HAP-1 (cell line): ENCODE measurements at regions not wholly inside any gene's neighbourhood (a gene's known extent, or its start where the extent isn't known, plus 50 kb on each side); places are given as distances from the start of the nearest gene placed in this dataset.

Experiments
- DNase-seq, 2 experiments: peaks; one replicate each; pipeline ENCODE4 v3.0.0-alpha.2; 2016 to 2020; ENCODE audit warnings: low spot score in 2 of 2
- H3K27me3 ChIP-seq: fragments of 250-450 bp; sonication (Bioruptor Pico); 2 replicates; pipeline ENCODE4 v1.5.1; 2020; ENCODE audit warnings: low read depth, mild to moderate bottlenecking, moderate library complexity
- H3K36me3 ChIP-seq: fragments of 250-450 bp; sonication (Bioruptor Pico); replicated peaks from 2 replicates; pipeline ENCODE4 v1.5.1; 2020; ENCODE audit warnings: mild to moderate bottlenecking
- H3K4me1 ChIP-seq: fragments of 250-450 bp; sonication (Bioruptor Pico); 2 replicates; pipeline ENCODE4 v1.5.1; 2020; ENCODE audit warnings: mild to moderate bottlenecking
- H3K4me3 ChIP-seq: fragments of 250-450 bp; sonication (Bioruptor Pico); 2 replicates; pipeline ENCODE4 v1.5.1; 2020; ENCODE audit warnings: mild to moderate bottlenecking, moderate library complexity
- H3K9me3 ChIP-seq: fragments of 250-450 bp; sonication (Bioruptor Pico); 2 replicates; pipeline ENCODE4 v1.5.1; 2020; ENCODE audit warnings: mild to moderate bottlenecking, moderate library complexity
- in situ Hi-C: fragments of 300-500 bp; cut with MboI; formaldehyde crosslinking; loops from 3 replicates; pipeline ENCODE4 v1.14.3; 2020; ENCODE audit warnings: low sequenced_read_pairs, inconsistent platforms, mixed read lengths

DNA sequence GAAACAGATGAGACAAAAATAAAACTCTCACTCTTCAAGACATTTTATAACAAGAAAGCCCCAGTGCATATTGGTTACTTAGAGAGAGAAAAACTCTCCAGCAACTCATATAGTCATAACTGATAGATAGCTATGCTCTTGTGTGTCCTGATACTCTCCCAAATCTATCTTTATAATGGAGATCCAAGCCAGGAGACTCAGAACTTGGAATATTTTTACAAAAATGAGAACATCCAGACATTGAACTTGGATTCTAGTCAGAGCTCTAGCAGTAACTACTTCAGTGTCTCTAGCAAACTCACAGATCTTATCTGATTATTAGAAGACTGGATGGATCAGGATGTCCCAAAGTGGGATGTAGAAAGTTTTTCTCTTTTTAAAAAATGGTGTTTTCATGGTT, 412.7 kb upstream of the BRINP1 start:
- in situ Hi-C loops, result no loop called here
- Histone ChIP-seq H3K9me3 (no peaks in the 10 kb centered on the region), H3K27me3 (no peaks in the 10 kb centered on the region), H3K4me1 (no peaks in the 10 kb centered on the region), H3K4me3 (no peak overlapping the region), H3K36me3 (no peaks in the 10 kb centered on the region)
- DNase-seq, result no peak

DNA sequence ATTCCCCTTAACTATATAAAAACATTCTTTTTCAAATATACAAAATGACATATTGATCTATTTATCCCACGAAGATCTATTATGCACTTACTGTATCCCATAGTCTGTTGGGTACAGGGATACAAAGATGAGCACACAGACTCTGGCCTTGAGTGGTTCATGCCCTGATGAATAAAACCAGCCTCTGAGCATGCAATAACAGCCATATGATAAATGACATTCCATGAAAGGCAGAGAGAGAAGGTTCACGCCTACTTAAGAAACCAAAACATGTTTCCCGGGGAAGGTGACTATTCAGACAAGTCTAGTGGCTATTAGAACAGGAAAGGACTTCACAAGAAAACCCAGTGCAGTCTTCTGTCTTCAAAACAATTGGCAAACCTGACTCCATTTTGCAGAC, 406.2 kb upstream of the BRINP1 start:
- in situ Hi-C loops, result no loop called here

DNA sequence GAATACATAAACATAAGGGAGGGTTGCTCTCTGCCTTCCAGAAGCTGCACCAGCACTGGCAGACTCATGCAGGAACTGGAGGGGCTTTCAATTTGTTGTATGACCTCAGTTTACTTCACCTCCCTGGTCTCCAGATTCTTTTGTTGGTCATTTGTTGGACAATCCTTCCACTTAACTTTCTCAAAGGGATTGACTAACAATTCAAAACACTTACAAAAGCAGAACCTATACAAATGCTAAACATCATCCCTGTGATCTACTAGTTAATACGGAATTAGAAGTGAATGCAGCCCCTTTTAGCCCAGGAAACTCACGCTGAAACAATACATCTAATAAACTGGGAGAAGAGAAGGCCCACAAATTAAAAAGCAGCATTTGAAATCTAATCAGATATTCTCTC, 404.6 kb upstream of the BRINP1 start:
- Histone ChIP-seq H3K36me3 (no peaks in the 10 kb centered on the region), H3K4me3 (no peak overlapping the region), H3K4me1 (no peaks in the 10 kb centered on the region; the same call in 1 of the 2 replicates), H3K27me3 (no peaks in the 10 kb centered on the region), H3K9me3 (no peaks in the 10 kb centered on the region)
- peak in 1 of 2 experiments; percentile 15 for DNase-seq
- in situ Hi-C loops, result no loop called here

More for the DNA sequence above, 406.2 kb upstream of the BRINP1 start:
- no peak for DNase-seq
- Histone ChIP-seq H3K36me3 (no peaks in the 10 kb centered on the region), H3K27me3 (no peaks in the 10 kb centered on the region), H3K4me3 (no peak overlapping the region), H3K4me1 (no peaks in the 10 kb centered on the region; the same call in 1 of the 2 replicates), H3K9me3 (no peaks in the 10 kb centered on the region)

DNA sequence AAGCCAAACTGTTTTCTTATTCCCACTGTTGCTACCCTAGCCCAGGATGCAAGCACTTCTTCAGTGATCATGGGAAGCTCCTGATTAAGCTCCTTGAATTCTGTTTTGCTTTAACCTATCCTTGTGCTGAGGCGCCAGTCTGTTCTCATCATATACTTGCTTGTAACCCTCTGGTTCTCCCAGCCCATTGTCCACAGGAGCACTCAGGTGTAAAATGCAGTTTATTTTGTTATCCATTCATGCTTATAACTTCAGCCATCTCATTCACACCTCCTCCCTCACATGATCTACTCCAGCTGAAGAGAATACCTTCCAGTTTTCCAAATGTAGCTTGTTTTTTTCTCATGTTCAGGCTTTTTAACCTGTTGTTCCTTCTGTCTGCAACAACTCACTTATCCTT, 402.1 kb upstream of the BRINP1 start:
- H3K4me3 ChIP-seq, result no peak overlapping the region

DNA sequence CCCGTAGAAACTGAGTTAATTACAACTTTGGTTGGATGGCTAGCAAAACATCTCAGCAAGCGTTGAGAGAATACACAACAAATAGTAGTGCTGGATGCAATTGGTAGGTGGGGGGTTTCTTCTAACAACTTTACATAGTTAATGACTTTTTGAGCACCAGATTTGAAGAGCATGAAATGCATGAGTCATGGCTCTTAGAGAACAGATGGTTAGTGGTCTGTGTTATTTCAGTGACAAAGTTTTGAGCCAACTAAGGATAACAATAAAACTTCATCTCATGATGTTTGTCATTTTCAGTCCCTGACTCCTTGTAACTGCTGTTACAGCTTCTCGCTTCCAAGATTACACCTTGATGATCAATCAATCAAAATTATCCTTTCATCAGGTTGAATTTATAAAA, 399.0 kb upstream of the BRINP1 start:
- Histone ChIP-seq H3K4me1 (no peaks in the 10 kb centered on the region), H3K4me3 (no peak overlapping the region), H3K27me3 (no peaks in the 10 kb centered on the region), H3K36me3 (no peaks in the 10 kb centered on the region), H3K9me3 (no peaks in the 10 kb centered on the region)
- DNase-seq, result no peak
- in situ Hi-C loops, result no loop called here

More for the DNA sequence above, 402.1 kb upstream of the BRINP1 start:
- H3K36me3 ChIP-seq, result no peaks in the 10 kb centered on the region
- in situ Hi-C loops, result no loop called here
- no peaks in the 10 kb centered on the region; the same call in 1 of the 2 replicates for H3K4me1 ChIP-seq
- no peaks in the 10 kb centered on the region for H3K27me3 ChIP-seq
- no peak for DNase-seq
- H3K9me3 ChIP-seq, result no peaks in the 10 kb centered on the region

DNA sequence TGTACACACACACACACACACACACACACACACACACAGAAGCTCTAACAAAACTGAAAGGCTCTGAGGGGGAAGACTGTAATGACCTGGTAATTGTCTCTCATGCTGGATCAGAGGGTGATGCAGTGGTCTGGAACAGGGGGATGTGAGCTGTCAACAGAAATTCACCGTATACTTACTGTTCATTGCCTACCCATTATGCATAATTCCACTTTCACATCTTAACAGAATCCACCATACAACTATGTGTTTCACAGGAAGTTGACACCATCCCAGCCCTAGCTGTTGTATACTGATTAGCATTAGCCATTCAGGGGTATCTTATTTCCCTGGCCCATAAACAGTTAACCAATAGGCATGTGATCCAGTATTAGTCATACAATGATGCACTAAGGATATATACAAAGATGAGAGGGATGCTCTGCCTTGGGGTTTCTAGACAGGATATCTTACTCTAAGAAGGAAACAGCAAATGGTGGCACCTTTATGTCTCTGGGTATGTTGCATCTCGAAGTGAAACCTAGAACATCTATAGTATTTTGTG, 396.5 kb upstream of the BRINP1 start:
- in situ Hi-C loops, result no loop called here
- no peaks in the 10 kb centered on the region for H3K4me1 ChIP-seq
- no peaks in the 10 kb centered on the region for H3K36me3 ChIP-seq
- H3K9me3 ChIP-seq, result no peaks in the 10 kb centered on the region
- DNase-seq, result no peak
- H3K4me3 ChIP-seq, result no peak overlapping the region
- no peaks in the 10 kb centered on the region for H3K27me3 ChIP-seq

DNA sequence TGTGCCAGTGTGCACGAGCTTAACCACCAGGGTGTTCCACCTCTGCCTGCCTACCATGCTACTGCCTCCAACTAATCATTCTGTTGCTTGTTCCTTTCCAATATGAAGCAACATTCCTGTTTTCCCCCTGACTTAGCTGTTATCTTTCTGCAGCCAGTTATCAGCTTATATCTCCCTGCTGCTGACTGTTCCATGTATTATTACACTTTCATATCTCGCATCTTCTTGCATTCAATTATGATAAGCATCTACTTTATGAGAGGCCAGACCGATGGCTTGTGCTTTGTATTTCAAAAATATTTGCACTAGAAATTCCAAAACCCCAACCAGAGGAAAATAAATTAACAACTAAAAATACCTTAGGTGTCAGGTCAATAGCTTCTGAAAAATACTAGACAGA, 394.0 kb upstream of the BRINP1 start:
- Histone ChIP-seq H3K9me3 (no peaks in the 10 kb centered on the region), H3K36me3 (no peaks in the 10 kb centered on the region)
- in situ Hi-C loops, result no loop called here

DNA sequence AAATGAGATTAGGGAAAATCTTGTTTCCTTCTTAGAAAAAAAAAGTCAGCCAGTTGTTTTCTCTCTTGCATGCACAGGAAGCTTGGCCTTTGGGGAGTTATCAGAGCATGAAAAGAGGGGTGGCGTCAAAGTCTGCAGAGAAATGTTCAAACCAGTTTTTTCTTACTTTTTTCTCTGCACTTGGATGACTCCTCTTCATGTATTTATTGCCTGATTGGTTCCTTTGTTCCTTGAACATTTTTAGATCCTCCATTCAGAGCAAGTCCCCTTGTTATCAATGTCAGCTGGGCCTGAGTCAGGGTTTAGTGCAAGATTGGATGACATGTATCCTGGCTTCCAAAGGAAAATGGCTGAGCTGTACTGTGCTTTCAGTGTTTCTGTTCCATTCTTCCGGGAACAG, 392.6 kb upstream of the BRINP1 start:
- Histone ChIP-seq H3K36me3 (no peaks in the 10 kb centered on the region), H3K4me3 (no peak overlapping the region), H3K9me3 (no peaks in the 10 kb centered on the region), H3K27me3 (no peaks in the 10 kb centered on the region), H3K4me1 (no peaks in the 10 kb centered on the region)
- in situ Hi-C loops, result no loop called here
- no peak for DNase-seq

More for the DNA sequence above, 394.0 kb upstream of the BRINP1 start:
- H3K27me3 ChIP-seq, result no peaks in the 10 kb centered on the region
- no peak overlapping the region for H3K4me3 ChIP-seq
- H3K4me1 ChIP-seq, result no peaks in the 10 kb centered on the region
- DNase-seq, result no peak

DNA sequence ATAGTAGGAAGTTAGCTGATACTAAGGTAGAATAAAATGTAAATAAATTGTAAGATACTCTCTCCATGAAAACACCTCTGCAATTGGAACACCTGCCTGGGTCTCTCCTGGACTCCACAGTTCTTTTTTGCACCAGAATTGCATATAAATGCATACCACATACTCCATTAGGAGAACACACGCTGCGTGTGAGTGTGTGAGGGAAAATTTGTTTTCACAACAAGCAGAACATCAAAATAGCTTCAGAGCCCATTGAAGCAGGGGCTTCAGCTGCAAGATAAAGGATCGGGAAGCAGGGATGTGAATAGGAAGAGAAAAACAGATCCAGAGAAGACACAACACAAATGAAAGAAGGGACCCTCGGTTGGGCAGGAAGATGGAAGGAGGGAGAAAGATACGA, 389.8 kb upstream of the BRINP1 start:
- H3K4me1 ChIP-seq, result no peaks in the 10 kb centered on the region
- H3K27me3 ChIP-seq, result no peaks in the 10 kb centered on the region
- in situ Hi-C loops, result no loop called here
- no peak for DNase-seq
- no peak overlapping the region for H3K4me3 ChIP-seq
- H3K36me3 ChIP-seq, result no peaks in the 10 kb centered on the region
- no peaks in the 10 kb centered on the region for H3K9me3 ChIP-seq

DNA sequence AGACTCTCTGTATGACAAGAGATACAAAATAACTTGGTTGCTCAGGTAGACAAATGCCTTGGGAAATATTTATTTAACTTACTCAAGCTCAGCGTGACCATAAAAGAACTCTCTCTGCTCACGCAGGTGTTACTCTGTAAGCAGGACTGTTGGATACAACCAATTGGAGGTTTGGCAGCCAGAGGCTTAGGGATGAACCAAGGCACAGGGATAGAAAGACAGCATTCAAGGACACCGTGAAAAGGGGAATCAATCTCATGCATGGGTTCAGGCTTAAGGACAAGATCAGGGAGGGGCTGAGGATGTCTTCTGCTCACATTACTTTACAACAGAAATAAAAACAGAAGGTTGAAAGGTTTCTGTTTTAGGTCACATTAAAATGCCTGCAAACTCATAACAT, 389.0 kb upstream of the BRINP1 start:
- Histone ChIP-seq H3K4me3 (no peak overlapping the region), H3K9me3 (no peaks in the 10 kb centered on the region), H3K4me1 (no peaks in the 10 kb centered on the region), H3K36me3 (no peaks in the 10 kb centered on the region), H3K27me3 (no peaks in the 10 kb centered on the region)
- in situ Hi-C loops, result no loop called here
- DNase-seq, result no peak

DNA sequence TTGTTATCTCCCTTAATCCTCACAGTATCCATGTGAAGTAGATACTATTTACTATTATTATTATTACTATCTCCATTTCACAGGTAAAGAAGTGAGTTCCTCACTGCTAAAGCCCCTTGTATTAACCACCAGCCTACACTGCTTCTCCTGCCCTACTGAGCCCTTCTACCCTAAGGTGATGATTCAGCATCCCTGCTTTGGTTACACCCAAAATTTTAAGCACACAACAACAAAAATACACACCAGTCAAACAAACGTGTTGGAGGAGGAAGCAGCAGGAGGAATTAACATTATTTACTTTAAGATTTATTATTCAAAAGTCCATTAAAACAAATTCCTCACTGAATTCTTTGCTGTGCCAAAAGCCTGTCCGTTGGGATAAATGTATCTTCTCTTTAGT, 370.2 kb upstream of the BRINP1 start:
- Histone ChIP-seq H3K4me3 (no peak overlapping the region), H3K9me3 (no peaks in the 10 kb centered on the region), H3K4me1 (no peaks in the 10 kb centered on the region), H3K27me3 (no peaks in the 10 kb centered on the region), H3K36me3 (no peaks in the 10 kb centered on the region)
- in situ Hi-C loops, result no loop called here
- DNase-seq, result no peak

DNA sequence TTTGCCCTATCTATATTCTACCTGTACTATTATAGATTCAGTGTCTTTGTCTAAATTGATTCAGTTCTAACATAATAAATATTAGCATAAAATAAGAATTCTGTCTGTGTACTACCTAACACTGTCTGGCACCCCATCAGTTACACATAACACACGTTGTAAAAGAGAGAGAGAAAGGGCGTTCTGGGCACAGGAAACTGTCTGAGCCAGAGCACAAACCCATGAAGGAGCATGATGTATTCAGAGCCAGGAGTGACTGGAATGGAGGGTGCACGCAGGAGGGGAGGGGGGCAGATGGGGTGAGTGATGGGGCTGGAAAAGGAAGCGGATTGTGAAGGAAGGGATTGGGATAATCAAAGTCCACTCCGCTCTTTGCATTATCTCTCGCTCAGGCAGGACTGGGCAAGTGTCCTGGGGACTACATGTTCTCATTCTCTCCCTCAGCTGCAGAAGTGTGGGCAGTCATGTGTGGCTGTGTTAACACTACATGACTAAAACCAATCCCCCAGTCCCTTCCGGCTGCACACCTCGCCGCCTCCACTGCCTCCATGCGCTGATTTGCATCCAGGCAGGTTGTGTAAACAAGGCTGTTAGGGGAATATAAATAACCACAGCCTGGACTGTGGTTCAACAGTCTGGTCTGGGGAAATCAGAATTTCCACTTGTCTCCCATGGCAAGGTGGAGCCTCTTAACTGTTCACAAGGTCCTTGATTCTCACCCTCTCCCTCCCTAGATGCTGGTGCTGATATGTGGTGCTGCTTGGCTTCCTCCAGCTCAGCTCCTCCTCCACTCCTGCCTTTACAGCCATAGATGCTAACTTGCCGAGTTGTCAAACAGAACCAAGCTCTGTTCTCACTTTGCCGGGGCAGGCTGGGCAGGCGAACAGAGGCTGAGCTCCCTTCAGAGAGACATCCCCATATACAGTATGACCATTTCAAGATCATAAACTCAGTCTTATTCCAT, 367.5 kb upstream of the BRINP1 start:
- Histone ChIP-seq H3K4me1 (no peaks in the 10 kb centered on the region), H3K36me3 (no peaks in the 10 kb centered on the region), H3K4me3 (no peak overlapping the region), H3K27me3 (no peaks in the 10 kb centered on the region), H3K9me3 (no peaks in the 10 kb centered on the region)
- in situ Hi-C loops, result no loop called here
- DNase-seq, result no peak

DNA sequence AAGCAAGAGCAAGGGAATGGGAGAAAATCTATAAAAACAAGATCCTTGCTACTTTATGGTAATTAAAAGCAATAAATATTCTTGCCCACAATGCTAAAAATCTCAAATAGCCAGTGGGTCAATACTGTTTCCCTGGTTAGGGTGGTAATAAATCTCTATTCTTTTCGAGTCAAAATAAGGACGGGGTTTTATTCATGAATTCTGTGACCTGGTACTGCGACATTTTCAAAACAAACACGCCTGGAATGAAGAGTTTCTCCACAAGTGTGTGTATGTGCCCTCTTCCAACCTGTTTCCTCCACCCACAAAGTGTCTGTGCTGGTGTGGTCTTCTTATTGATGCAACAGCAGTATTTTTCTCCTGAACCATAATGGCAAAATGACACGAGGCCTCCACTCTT, 358.8 kb upstream of the BRINP1 start:
- no peaks in the 10 kb centered on the region; the same call in 1 of the 2 replicates for H3K27me3 ChIP-seq
- in situ Hi-C loops, result no loop called here
- no peaks in the 10 kb centered on the region for H3K36me3 ChIP-seq

DNA sequence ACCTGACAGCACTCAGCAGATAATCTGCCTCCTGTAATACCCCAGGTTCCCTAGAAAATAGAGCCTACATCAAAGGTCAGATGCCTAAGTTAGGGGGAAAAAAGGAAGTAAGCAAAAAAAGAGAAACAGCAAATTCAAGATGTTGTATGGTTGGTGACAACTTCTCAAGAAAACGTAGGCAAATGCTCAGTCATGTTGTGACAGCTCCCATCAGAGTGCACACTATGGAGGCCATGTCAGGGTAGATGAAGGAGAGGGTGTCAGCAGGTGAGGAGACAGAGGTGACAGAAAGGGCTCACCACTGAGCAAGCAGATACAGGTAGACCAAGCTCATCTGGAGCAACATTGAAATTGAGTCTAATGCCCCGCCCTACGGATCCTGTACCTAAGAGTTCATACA, 356.8 kb upstream of the BRINP1 start:
- Histone ChIP-seq H3K36me3 (no peaks in the 10 kb centered on the region), H3K4me3 (no peak overlapping the region), H3K27me3 (no peaks in the 10 kb centered on the region; the same call in 1 of the 2 replicates), H3K4me1 (no peaks in the 10 kb centered on the region), H3K9me3 (no peaks in the 10 kb centered on the region)
- DNase-seq, result no peak
- in situ Hi-C loops, result no loop called here

More for the DNA sequence above, 358.8 kb upstream of the BRINP1 start:
- Histone ChIP-seq H3K9me3 (no peaks in the 10 kb centered on the region), H3K4me3 (no peak overlapping the region), H3K4me1 (no peaks in the 10 kb centered on the region)
- DNase-seq, result no peak
